ENCODE measurements at regions not wholly inside any gene's neighbourhood (a gene's known extent, or its start where the extent isn't known, plus 50 kb on each side); places are given as distances from the start of the nearest gene placed in this dataset.

- TF ChIP-seq EZH2 (conservative IDR thresholded peaks at IDR 0.05; ENCODE audit: low read depth, low read length), result no peak; the same call in 1 of the 2 replicates
- TF ChIP-seq ZNF780A (CRISPR knock-in tag; IDR thresholded peaks at IDR 0.05), result no peak
- no peak for TF ChIP-seq POLR2AphosphoS2 (IDR thresholded peaks at IDR 0.05; ENCODE audit: low read depth, low read length)
- TF ChIP-seq ZNF280D (CRISPR knock-in tag; IDR thresholded peaks at IDR 0.05), result no peak
- no peak for TF ChIP-seq NCOA1 (CRISPR knock-in tag; IDR thresholded peaks at IDR 0.05)
- no peak for TF ChIP-seq NCOA5 (CRISPR knock-in tag; IDR thresholded peaks at IDR 0.05)
- no peak for TF ChIP-seq ZFP41 (CRISPR knock-in tag; IDR thresholded peaks at IDR 0.05; ENCODE audit: borderline replicate concordance)
Observed at GRCh38 chr20:22456109-22456508, 128.3 kb downstream of the FOXA2 start.

Measured in HepG2 (cell line).